T47D (cell line): ENCODE measurements at regions not wholly inside any gene's neighbourhood (a gene's known extent, or its start where the extent isn't known, plus 50 kb on each side); places are given as distances from the start of the nearest gene placed in this dataset.

Experiments used
- DNase-seq, 2 experiments: peaks; one replicate each; pipeline versions ENCODE4 v3.0.0 to v3.0.0-alpha.2; 2011 to 2012; ENCODE audit warnings: low read depth in 1 of 2, low spot score in 1 of 2
- JUND ChIP-seq: IDR thresholded peaks from 2 replicates; pipeline ENCODE4 v1.6.1; 2012; ENCODE audit warnings: low read depth
- in situ Hi-C: cut with HindIII; loops from 2 replicates; pipeline ENCODE4 v1.10.0; 2016; ENCODE audit warnings: low sequenced_read_pairs, low pct_unique_long_range_greater_than_20kb

DNA sequence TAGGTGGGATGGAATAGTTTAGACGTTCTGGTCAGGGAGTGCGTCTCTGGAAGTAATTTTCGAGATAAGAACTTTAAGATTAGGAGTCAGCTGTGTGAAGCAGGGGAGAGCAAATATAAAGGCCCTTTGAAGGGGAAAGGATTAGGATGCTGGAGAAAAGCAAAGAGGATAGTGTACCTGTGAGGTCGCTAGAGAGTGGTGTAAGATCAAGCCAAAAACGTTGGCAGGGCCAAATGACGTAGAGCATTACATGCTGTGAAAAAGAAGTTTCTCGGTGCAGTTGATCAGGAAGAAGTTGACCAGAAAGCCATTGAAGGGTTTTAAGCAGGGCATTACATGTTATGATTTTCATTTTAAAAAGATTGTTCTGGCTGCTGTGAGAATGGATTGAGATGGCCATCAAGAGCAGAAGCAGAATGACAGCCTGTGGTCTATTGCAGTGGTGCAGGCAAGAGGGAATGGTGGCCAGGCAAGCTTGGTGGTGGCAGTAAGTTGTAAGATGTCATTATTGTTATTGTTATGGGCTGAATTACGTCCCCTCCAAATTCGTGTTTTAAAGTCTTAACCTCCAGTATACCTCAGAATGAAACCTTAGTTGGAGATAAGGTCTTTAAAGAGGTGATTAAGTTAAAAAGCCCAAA, 113.6 kb upstream of the KIF26B start:
- no peak for TF ChIP-seq JUND
- no peak for DNase-seq
- in situ Hi-C loops = no loop called here

DNA sequence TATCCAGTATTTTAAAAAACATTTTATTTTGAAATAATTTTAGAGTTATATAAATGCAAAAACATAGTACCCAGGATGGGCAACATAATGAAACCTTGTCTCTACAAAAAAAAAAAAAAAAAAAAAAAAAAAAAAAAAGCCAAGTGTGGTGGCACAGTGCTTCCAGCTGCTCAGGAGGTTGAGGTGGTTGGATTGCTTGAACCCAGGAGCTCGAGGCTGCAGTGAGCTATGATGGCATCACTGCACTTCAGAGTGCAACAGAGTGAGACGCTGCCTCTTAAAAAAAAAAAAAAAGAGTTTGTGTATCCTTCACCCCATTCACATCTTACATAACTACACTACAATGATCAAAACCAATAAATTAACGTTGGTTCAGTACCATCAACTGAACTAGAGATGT, 115.6 kb upstream of the KIF26B start:
- TF ChIP-seq JUND = no peak
- DNase-seq = no peak
- in situ Hi-C loops = no loop called here

DNA sequence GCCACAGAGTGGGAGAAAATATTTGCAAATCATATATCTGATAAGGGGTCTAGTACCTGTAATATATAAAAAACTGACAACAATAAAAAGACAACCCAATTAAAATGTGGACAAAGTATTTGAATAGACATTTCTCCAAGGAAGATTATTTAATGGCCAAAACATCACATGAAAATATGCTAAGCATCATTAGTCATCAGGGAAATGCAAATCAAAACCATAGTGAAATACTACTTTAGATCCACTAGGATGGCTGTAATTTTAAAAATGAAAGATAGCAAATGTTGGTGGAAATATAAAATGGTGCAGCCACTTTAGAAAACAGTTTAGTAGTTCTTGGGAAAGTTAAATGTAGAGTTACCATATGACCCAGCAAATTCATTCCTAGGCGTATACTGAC, 118.7 kb upstream of the KIF26B start:
- no peak for TF ChIP-seq JUND
- DNase-seq = no peak
- in situ Hi-C loops = no loop called here

DNA sequence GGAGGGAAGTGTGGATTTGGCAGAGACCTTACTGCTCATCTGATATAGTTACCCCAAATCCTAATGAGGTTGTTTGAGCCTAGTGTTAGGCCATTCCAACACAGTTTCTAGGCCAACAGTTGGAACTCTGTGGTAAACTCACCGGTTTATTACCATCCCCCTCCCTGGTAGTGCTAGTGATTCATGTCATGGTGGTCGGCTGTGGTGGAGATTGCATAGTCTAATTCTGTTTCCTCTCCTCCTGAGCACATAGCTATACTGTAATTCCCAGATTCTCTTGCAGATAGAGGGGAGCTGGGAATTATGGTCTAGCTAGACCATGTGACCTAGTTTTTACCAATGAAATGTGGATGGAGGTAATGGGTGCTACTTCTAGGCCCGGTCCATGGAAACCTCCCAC, 123.7 kb upstream of the KIF26B start:
- DNase-seq = no peak
- TF ChIP-seq JUND = no peak
- in situ Hi-C loops = no loop called here

DNA sequence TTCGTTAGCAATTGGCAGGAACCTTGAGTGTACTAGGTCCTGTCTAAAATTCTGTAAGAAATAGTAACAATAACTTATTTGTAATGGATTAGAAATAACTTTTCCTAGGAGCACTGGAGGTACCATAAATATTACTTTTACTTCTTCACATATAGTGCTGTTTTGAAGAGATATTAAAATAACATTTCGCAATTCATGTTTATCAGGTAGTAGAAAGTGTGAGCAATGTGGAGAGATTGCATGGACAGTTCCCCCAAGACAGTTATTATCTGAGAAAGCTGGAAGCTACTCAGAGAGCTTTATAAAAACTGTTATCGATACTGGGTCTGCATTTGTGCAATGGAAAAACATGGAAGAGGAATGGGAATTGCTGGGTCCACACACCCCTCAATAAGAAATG, 128.5 kb upstream of the KIF26B start:
- DNase-seq = no peak
- in situ Hi-C loops = no loop called here
- no peak for TF ChIP-seq JUND

DNA sequence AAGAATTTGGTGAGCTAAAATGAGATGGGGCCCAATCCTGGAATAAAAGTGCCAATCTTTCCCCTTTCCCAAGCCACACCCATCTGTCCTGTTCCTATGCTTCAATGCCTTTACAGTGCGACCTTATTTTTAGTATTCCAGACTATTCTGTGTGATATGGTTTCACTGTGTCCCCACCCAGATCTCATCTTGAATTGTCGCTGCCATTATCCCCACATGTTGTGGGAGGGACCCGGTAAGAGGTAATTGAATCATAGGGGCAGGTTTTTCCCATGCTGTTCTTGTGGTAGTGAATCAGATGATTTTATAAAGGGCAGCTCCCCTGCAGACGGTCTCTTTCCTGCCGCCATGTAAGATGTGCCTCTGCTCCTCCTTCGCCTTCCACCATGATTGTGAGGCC, 129.3 kb upstream of the KIF26B start:
- no peak for TF ChIP-seq JUND
- in situ Hi-C loops = no loop called here
- DNase-seq = no peak

DNA sequence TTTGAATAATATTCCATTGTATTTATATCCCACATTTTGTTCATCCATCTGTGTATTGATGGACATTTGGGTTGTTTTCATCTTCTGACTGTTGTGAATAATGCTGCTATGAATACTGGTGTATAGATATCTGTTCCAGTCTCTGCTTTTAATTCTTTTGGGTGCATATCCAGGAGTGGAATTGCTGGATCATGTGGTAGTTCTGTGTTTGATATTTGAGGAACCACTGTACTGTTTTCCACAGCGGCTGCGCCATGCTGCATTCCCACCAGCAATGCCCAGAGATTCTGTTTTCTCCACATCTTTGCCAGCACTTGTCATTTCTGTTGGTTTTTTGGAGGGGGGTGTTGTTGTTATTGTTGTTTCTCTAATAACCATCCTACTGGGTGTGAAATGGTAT, 131.6 kb upstream of the KIF26B start:
- DNase-seq = no peak
- TF ChIP-seq JUND = no peak
- in situ Hi-C loops = no loop called here

DNA sequence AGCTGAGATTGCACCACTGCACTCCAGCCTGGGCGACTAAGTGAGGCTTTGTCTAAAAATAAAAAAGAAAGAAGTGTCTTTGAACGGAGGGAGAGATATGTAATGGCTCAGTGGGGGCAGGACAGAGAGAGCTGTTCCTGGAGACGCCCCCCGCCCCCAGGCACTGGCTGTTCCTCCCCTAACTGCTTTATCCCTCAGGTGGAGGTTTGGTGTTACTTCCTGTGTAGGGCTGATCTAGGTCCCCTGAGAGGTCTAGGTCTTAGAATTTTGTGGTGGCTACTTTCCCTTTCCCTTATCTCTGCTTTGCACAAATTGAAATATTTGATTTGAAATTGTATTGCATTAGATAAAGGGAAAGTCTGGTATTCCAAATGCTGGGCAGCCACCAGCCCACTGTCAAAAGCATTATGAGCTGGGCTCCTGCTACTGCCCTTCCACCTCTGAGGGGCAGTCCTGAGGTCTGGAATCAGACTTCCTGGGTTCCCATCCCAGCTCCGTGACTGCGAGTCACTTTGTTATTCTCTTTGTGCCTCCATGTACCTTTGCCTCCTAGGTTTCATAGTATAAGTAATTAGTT, 134.8 kb upstream of the KIF26B start:
- no peak for TF ChIP-seq JUND
- no peak for DNase-seq
- in situ Hi-C loops = no loop called here

DNA sequence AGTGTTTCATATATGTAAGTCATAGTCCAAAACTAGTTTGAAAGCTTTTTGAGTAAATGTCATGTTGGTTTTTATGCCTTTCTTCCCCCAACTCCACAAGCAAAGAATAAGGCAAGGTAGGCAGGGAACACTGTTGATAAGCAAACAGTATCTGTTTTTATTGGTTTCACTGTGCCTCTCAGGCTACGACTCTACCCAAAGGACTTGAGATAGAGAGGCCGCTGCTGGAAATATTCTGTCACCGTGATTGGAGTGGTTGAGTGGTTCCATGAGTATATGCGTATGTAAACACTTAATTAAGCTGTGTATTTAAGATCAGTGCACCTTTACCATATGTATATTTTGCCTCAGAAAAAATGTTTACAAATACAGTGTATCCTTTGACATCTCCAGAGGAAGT, 138.1 kb upstream of the KIF26B start:
- no peak for DNase-seq
- no peak for TF ChIP-seq JUND
- in situ Hi-C loops = no loop called here

DNA sequence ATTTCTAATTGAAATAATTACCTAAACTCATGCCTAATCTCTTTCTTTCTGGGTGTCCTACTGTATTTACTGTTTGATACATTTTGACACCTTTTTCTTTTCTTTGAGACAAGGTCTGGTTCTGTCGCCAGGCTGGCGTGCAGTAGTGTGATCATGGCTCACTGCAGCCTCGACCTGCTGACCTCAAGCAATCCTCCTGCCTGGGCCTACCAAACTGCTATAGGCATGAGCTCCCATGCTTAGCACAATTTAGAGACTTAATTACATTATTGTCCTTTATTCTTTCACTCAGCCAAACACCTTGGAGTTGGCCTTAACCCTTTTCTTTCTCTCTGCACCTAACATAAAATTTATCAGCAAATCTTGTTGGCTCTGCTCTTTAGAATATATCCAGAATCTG, 139.8 kb upstream of the KIF26B start:
- DNase-seq = no peak
- no peak for TF ChIP-seq JUND
- in situ Hi-C loops = no loop called here

DNA sequence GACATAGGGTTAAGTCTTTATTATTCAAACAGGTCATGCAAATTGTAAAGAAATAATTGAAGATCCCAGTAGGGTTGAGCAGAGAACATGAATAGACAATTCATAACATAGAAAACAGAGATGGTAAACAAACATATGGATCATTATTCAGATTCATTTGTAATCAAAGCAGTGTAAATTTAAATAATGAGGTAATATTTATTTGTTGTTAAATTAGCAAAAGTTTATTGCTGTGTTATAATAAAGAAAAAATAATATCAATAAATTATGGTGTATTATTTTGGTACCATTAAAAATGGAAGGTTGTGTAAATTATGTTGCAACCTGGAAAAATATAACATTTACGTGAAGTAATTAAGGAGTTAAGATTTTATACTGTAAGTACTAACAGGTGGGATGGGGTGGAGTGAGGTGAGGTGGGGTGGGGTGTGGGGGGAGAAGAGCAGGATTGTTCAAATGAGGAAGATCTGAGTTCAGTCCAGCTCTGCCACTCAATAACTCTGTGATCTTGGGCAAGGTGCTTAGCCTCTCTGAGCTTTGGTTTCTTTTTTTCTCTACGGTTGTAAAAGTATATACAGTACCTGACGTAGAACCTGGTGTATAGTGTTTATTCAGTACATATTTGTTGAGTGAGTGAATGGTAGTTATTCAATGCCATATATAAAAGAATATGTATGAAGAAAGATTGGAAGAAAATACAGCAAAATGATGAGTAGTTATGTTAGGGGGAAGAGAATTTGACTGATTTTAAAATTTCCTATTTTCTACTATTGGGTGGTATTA, 140.3 kb upstream of the KIF26B start:
- TF ChIP-seq JUND = no peak
- in situ Hi-C loops = no loop called here
- peak in 1 of 2 experiments; percentile 1 for DNase-seq

DNA sequence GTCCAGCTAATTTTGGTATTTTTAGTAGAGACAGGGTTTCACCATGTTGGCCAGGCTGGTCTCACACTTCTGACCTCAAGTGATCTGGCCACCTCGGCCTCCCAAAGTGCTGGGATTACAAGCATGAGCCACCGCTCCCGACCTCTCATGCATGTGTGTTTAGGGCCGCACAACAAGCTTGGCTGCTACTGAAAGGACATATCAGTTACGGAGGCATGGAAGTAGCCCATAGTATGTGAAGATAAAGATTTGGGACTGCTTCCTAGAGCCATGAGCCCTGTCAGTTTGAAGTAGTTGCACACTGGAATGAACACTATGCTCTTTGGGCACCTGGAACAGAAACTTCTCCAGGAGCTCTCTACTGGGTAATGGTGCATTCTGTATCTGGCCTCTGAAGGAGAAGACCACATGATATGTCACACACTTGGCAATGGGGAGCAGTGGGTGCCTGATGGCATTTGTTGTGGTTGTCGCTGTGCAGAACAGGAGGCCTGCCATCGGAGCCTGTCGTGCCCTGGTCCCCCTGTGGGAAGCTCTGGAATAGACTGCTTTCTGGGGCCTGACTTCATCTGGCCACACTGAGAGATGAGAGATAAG, 144.7 kb upstream of the KIF26B start:
- in situ Hi-C loops = no loop called here
- no peak for DNase-seq
- no peak for TF ChIP-seq JUND

DNA sequence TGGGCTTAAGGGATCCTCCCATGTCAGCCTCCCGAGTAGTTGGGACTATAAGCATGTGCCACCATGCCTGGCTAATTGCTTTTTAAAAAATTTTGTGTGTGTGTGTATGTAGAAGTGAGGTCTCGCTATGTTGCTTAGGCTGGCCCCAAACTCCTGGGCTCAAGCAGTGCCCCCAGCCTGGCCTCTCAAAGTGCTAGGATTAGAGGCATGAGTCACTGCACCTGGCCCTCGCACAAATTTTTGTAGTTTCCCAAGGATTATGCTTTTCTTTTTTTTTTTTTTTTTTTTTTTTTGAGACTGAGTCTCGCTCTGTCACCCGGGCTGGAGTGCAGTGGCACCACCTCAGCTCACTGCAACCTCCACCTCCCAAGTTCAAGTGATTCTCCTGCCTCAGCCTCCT, 144.4 kb upstream of the HNRNPU start:
- no peak for DNase-seq
- no peak for TF ChIP-seq JUND
- in situ Hi-C loops = no loop called here
